ENCODE measurements at regions not wholly inside any gene's neighbourhood (a gene's known extent, or its start where the extent isn't known, plus 50 kb on each side); places are given as distances from the start of the nearest gene placed in this dataset.

- FAIRE-seq (no peak), DNase-seq (ENCODE audit: low read depth, low spot score) (no peak), ATAC-seq (no peak)
- no peaks in the 10 kb centered on the region for H3K9me3 ChIP-seq (replicated peaks; ENCODE audit: control insufficient read depth, insufficient read depth, low read length)
- no peaks in the 10 kb centered on the region for H4K20me1 ChIP-seq (ENCODE audit: control insufficient read depth, insufficient read depth)
- no peak overlapping the region for H2AFZ ChIP-seq (ENCODE audit: control insufficient read depth, low read depth, low read length)
- TF ChIP-seq TBL1XR1 (IDR thresholded peaks at IDR 0.05; ENCODE audit: low read depth, low read length) (no peak), ZBTB4 (CRISPR knock-in tag; IDR thresholded peaks at IDR 0.05) (no peak), CBFB (IDR thresholded peaks at IDR 0.05; ENCODE audit: low read depth) (no peak), CHD2 (IDR thresholded peaks at IDR 0.05; ENCODE audit: borderline replicate concordance, low read depth, low read length) (no peak), NFIC (IDR thresholded peaks at IDR 0.05; ENCODE audit: low read depth, low read length) (no peak), JUND (IDR thresholded peaks at IDR 0.05; ENCODE audit: low read depth, low read length) (no peak), SREBF2 (IDR thresholded peaks at IDR 0.05; ENCODE audit: low read length) (no peak), NBN (IDR thresholded peaks at IDR 0.05) (no peak), FOXK2 (IDR thresholded peaks at IDR 0.05) (no peak), PBX3 (IDR thresholded peaks at IDR 0.05; ENCODE audit: insufficient replicate concordance, low read depth, low read length) (no peak), SMARCA5 (IDR thresholded peaks at IDR 0.05) (no peak), ZZZ3 (IDR thresholded peaks at IDR 0.05; ENCODE audit: control insufficient read depth, insufficient read length, low read depth) (no peak), STAT3 (IDR thresholded peaks at IDR 0.05; ENCODE audit: low read depth, low read length) (no peak), ZNF24 (IDR thresholded peaks at IDR 0.05) (no peak), SMAD5 (IDR thresholded peaks at IDR 0.05; ENCODE audit: low read depth) (no peak)
- no peaks in the 10 kb centered on the region for H3K4me1 ChIP-seq (ENCODE audit: control insufficient read depth, insufficient read depth, low read length)
- no peak overlapping the region for H3K9ac ChIP-seq (ENCODE audit: control insufficient read depth, insufficient read depth, low read length)
- no peak overlapping the region for H3K4me3 ChIP-seq
- ChIA-PET CTCF (no interaction called here), POLR2A (no interaction called here), RAD21 (ENCODE audit: unreplicated experiment) (no interaction called here), SMC1A (ENCODE audit: uncharacterized antibody, unreplicated experiment) (interaction anchor here (0.8 kb wide), 1 partner anchor 1084 kb away, joined by 4 read pairs; no protein-coding TSS in a partner anchor)
- no TSS peak for BruUV-seq (replicated peaks)
- H3K27me3 ChIP-seq (replicated peaks in 1 of 2; ENCODE audit: control insufficient read depth in 2 of 2, insufficient read depth in 2 of 2, low read length in 1 of 2), result no peaks in the 10 kb centered on the region
- no peak overlapping the region for H3K27ac ChIP-seq (ENCODE audit: control insufficient read depth, insufficient read depth)
- intact Hi-C loops (cut with micrococcal nuclease; ENCODE audit: unreplicated experiment), result no loop called here
- WGBS (ENCODE audit: insufficient coverage, insufficient replicate concordance, low lambda C conversion rate, missing lambda C conversion rate), result 0% methylated on average over 1 of the region's 1 CpG
- in situ Hi-C loops (cut with MboI), result no loop called here
- H3K4me2 ChIP-seq (ENCODE audit: control insufficient read depth, insufficient read depth), result no peak overlapping the region
- H3K79me2 ChIP-seq (ENCODE audit: control insufficient read depth, insufficient read depth, low read length), result no peaks in the 10 kb centered on the region
- no peaks in the 10 kb centered on the region for H3K36me3 ChIP-seq (ENCODE audit: control insufficient read depth in 2 of 2, insufficient read depth in 2 of 2, low read length in 1 of 2)
These were observed 996.7 kb upstream of the CELF2 start for GRCh38 chr10:10020945-10021344.
